ENCODE measurements at regions not wholly inside any gene's neighbourhood (a gene's known extent, or its start where the extent isn't known, plus 50 kb on each side); places are given as distances from the start of the nearest gene placed in this dataset.
"Not testable (repeated sequence)": the region's sequence is repeated elsewhere in the genome, so short reads cannot be mapped to it uniquely, and the experiment has no call there.

GRCh38 chr1:170410401-170411166 lies 121.4 kb upstream of the GORAB start:
- H3K27me3 ChIP-seq = no peaks in the 10 kb centered on the region
- DNase-seq = no peak
- H3K27ac ChIP-seq = peak overlapping the region in 1 of 4 donors; percentile 14
- no peaks in the 10 kb centered on the region for H3K36me3 ChIP-seq
- no peak overlapping the region for H3K4me3 ChIP-seq
- TF ChIP-seq POLR2A (IDR thresholded peaks at IDR 0.05) = no peak
- no peaks in the 10 kb centered on the region for H3K9me3 ChIP-seq
- H3K4me1 ChIP-seq = no peaks in the 10 kb centered on the region

- Histone ChIP-seq H3K27ac (no peak overlapping the region), H3K27me3 (no peaks in the 10 kb centered on the region), H3K4me1 (no peaks in the 10 kb centered on the region), H3K36me3 (no peaks in the 10 kb centered on the region), H3K9me3 (no peaks in the 10 kb centered on the region), H3K4me3 (no peak overlapping the region)
- TF ChIP-seq POLR2A (IDR thresholded peaks at IDR 0.05) = no peak
- no peak for TF ChIP-seq CTCF (IDR thresholded peaks at IDR 0.05)
- DNase-seq = no peak
Observed at GRCh38 chr1:170414989-170415709, 116.8 kb upstream of the GORAB start.

GRCh38 chr1:170415710-170416372 lies 116.1 kb upstream of the GORAB start:
- no peak overlapping the region for H3K4me3 ChIP-seq
- DNase-seq = no peak
- no peak overlapping the region for H3K27ac ChIP-seq
- no peaks in the 10 kb centered on the region for H3K27me3 ChIP-seq
- H3K4me1 ChIP-seq = no peaks in the 10 kb centered on the region
- TF ChIP-seq POLR2A (IDR thresholded peaks at IDR 0.05) = no peak
- TF ChIP-seq CTCF (IDR thresholded peaks at IDR 0.05) = no peak
- H3K9me3 ChIP-seq = no peaks in the 10 kb centered on the region
- no peaks in the 10 kb centered on the region for H3K36me3 ChIP-seq

GRCh38 chr1:170424346-170424745 lies 107.6 kb upstream of the GORAB start:
- TF ChIP-seq POLR2A (IDR thresholded peaks at IDR 0.05) = no peak
- H3K9me3 ChIP-seq = no peaks in the 10 kb centered on the region
- no peak overlapping the region for H3K4me3 ChIP-seq
- H3K36me3 ChIP-seq = no peaks in the 10 kb centered on the region
- H3K27me3 ChIP-seq = no peaks in the 10 kb centered on the region
- no peak overlapping the region for H3K27ac ChIP-seq
- H3K4me1 ChIP-seq = no peaks in the 10 kb centered on the region
- DNase-seq = no peak

GRCh38 chr1:170426596-170426995 lies 105.4 kb upstream of the GORAB start:
- DNase-seq = no peak
- no peak for TF ChIP-seq CTCF (IDR thresholded peaks at IDR 0.05)
- no peak for TF ChIP-seq POLR2A (IDR thresholded peaks at IDR 0.05)
- Histone ChIP-seq H3K27ac (no peak overlapping the region), H3K27me3 (no peaks in the 10 kb centered on the region), H3K36me3 (no peaks in the 10 kb centered on the region), H3K4me3 (no peak overlapping the region), H3K4me1 (no peaks in the 10 kb centered on the region), H3K9me3 (no peaks in the 10 kb centered on the region)

- H3K4me3 ChIP-seq, DNase-seq, H3K36me3 ChIP-seq, H3K27ac ChIP-seq, H3K27me3 ChIP-seq, H3K9me3 ChIP-seq, H3K4me1 ChIP-seq: not testable (repeated sequence)
Observed at GRCh38 chr1:170427002-170427401, 105.0 kb upstream of the GORAB start.

GRCh38 chr1:170436928-170437327 lies 95.0 kb upstream of the GORAB start:
- Histone ChIP-seq H3K36me3 (no peaks in the 10 kb centered on the region), H3K4me3 (no peak overlapping the region), H3K27me3 (no peaks in the 10 kb centered on the region), H3K27ac (no peak overlapping the region), H3K4me1 (no peaks in the 10 kb centered on the region), H3K9me3 (no peaks in the 10 kb centered on the region)
- TF ChIP-seq POLR2A (IDR thresholded peaks at IDR 0.05) = no peak
- TF ChIP-seq CTCF (IDR thresholded peaks at IDR 0.05) = peak in 2 of 6 experiments; percentile 7 to 18
- no peak for DNase-seq

All from Peyer's patch (tissue), 4 donors.